GM18511 (cell line): ENCODE measurements at regions not wholly inside any gene's neighbourhood (a gene's known extent, or its start where the extent isn't known, plus 50 kb on each side); places are given as distances from the start of the nearest gene placed in this dataset.
"Not testable (repeated sequence)": the region's sequence is repeated elsewhere in the genome, so short reads cannot be mapped to it uniquely, and the experiment has no call there.

ENCODE experiments used
- ATAC-seq: cut with Tn5 transposase; IDR thresholded peaks from one replicate; pipeline ENCODE4 v1.9.1; 2021; ENCODE audit warnings: mild to moderate bottlenecking, moderate library complexity; ENCODE audit not compliant: unreplicated experiment

DNA sequence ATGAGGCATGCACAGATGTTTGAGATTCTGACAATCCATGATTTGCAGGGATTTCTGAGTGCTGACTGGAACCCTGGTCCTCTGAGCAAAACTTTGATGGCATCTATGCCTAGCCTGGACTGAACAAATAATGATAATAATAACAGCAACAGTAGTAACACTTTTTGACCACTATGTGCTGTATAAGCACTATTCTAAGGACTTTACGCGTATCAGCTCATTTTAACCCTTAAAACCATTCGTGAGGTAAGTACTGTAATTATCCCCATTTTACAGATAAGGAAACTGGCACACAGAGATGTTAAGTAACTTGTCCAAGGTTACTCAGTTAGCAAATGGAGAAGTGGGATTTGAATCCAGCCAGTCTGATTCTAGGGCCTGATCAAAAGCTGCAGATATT is 168.4 kb downstream of the C11orf91 start:
- no peak for ATAC-seq

DNA sequence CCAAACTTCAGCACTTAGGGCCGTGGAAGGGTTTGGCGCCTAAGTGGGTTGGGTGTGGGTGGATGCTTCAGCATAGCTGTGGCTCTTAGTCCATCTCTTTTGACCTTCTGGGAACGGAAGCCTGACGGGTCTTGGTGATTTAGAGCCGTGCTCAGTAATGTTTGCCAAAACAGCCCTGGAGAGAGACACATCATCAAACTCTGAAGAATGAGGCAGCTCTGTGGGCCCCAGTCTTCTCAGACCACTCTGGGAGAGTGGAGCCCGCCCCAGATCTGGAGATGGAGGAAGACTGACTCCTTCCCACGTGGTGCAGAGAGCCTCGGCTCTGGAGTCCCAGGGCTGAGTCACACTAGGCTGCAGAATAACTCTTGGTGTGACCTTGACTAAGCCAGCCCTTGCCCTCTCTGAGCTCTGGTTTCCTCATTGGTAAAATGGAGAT is 168.9 kb downstream of the C11orf91 start:
- no peak for ATAC-seq

DNA sequence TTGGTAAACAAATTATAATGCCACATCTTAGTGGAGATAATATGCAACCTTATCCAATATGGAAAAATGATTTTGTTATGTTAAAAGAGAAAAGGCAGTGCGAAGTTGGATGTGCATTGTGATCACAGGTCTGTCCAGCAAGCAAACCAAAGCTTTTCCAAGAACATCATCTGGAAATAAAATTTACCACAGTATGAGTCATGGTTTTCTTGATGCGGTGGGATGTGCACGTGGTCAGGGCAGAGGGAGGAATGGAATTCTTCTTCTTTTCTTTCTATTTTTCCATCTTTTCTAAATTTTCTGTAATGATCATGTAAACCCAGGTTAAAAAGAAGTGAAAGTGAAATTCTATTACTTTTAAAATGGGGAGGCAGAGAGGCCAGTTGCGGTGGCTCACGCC is 169.8 kb downstream of the C11orf91 start:
- ATAC-seq, result no peak

DNA sequence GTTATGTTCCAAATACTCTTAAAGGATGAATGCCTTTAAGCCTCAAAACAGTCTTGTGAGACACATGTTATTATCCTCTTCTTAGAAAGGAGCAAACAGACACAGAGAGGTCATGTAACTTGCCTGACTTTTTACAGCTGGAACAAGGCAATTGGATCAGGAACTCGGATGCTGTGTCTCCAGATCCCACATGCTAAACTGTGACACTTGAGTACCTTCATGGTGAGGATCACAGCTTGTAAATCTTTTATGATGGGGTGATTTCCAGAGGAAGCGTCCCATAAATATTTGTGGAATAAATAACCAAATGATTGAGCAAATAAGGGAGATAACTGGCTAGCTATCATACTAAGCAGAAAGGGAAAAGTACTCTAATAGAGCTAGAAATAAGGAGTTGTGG is 171.2 kb downstream of the C11orf91 start:
- ATAC-seq, result no peak

DNA sequence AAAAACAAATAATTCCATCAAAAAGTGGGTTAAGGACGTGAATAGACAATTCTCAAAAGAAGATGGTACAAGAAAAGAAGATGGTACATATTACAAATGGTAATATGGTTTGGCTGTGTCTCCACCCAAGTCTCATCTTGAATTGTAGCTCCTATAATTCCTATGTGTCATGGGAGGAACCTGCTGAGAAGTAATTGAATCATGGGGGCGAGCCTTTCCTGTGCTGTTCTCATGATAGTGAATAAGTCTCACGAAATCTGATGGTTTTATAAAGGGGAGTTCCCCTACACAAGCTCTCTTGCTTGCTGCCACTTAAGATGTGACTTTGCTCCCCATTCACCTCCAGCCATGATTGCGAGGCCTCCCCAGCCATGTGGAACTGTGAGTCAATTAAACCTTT is 172.9 kb downstream of the C11orf91 start:
- not testable (repeated sequence) for ATAC-seq

DNA sequence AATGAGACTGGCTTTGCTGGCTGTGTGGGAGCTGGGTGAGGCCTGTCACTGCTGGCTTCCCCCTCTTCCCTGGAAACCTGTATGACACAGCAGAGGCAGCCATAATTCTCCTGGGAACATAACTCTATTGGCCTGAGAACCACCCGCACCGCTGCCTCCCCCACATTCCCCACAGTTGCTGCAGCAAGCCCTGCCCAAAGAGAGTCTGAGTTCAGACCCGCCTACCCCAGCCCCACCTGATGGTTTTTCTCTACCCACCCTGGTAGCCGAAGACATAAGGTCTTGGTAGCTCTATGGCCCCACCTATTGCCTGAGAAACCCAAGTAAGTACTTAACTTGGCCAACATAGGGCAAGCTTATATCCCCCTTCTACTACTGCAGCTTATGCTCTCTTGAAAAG is 174.8 kb downstream of the C11orf91 start:
- no peak for ATAC-seq

DNA sequence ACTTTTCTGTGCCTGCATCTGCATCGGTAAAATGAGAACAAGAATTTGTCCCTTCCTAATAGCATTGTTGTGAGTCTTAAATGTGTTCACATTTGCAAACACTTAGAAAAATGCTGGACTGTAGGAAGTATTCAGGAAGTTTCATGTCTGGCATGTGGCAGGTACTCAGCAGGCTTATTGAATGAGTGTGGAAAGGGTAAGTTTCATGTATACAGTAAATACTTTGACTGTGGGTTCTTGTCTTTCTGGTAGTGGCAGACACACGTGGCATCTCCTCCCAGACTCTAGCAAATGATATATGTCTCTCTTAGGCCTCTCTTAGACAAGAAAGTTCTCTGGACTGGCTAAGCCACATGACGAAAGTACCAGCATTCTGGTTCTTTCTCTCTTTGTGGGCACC is 179.2 kb downstream of the C11orf91 start:
- no peak for ATAC-seq

DNA sequence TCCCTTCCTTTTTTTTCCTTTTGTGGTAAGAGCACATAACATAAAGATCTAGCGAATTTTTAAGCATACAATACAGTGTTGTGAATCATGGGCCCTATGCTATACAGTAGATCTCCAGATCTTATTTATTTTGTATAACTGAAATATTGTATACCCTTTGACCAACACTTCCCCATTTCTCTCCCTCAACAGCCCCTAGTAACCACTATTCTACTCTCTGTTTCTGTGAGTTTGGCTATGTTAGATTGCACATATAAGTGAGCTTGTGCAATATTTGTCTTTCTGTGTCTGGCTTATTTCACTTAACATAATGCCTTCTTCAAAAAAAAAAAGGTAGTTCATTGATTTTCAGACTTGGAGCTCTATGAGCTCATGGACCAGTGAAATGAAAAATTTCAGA is 180.5 kb downstream of the C11orf91 start:
- no peak for ATAC-seq

DNA sequence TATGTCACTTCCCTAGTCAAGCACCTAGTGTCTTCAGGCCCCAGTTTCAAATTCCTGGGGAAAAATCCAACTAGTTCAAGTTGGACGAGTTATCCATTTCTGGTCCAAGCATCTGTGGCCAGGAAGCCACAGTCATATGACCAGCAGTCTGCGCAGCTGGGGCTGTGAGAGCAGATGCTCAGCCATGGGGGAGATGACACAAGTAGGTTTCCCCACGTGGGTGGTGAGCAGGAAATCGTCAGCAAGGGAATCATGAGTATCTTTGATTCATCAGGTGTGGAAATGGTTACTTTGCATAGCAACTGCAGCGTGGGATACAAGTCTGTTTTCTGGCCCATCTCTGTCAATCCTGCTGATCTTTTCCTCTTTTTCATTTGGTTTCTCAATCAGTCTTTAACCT is 185.3 kb downstream of the C11orf91 start:
- no peak for ATAC-seq

DNA sequence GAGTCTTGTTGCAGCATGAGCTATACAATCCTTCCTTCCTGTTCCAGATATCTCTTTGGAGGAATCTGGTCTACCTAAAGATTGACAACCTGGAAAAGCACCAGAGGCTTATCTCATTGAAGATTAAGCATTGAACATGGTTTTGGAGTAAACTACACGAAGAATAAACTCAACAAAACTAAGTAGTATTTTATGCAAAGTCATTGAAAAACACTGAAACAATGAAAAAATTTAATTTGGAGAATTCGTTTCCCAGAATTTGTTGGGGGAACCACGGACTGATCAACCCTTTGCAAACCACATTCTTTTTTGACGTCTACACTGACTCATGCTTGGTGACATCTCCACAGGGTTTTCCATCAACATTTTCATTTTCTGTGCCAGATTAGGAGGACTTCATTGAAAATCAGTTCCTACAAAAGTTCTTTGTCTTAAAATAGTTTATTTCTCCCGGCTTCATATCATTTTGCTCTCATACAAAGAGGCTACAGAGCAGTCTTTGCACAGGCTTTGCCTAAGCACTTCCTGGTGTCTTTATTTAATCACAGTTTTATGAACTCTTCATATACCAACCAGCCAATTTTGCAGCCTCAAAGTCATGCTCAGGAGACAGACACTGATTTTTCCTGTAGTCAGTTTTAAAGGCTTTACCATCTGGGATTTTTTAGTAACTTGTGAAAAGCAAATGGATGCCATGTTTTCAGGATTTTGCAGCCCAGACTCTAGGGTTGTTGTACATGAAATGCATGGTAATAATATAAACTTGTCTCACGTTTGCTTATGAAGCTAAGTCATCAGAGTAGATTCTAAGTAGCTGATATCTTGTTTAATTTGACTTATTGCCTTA is 186.3 kb downstream of the C11orf91 start:
- no peak for ATAC-seq

DNA sequence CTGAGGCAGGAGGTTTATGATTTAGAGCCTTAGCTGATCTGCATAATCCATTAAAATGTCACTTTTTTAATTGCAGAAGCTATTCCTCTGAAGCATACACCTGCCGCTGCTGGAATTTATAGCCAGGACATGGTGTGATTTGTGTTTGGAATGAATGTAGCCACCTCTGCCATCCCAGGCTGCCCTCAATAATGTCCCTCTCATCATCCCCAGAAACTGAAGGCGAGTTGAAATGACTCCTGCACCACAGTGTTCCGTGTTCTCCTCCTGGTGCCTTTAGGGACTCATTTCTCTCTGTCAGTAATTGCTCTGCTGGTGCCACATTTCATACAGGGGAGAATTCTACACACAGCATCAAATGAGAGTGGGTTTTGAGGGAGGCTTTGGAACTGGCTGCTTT is 191.0 kb downstream of the C11orf91 start:
- no peak for ATAC-seq

DNA sequence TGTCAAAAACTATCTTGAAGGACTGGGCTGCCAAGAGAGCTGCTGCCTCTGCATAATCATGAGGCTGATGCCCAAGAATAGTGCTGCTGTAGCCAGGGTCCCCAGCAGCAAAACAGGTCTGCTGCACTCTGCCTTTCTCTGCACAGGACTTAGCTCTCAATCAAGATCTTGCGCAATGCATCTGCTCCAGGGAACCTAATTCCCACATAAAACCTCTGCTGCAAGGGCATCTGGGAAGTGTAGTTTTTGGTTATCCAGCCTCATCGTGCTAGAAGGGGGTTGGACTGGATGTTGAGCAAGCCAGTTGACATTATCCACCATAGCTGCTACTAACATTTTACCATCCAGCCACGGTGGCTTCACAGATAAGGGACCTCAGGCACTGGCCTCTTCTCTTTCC is 192.7 kb downstream of the C11orf91 start:
- ATAC-seq, result no peak

DNA sequence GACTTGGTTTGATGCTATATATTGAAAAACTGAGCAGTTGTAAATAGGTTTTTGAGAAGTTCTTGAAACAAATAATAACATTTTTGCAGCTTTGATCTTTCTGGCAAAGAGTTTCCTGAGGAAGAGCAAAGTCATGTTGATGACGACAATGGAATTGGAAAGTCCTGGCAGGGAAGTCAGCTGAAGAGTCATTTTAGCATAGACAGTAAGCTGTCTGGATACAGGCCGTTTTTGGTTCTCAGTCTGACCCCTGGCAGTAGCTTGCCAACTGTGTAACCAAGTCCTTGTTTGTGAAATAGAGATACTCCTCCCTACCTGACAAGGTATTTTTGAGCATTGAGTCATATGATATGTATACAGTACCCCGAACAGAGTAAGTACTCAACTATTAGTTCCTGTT is 193.3 kb downstream of the C11orf91 start:
- no peak for ATAC-seq

DNA sequence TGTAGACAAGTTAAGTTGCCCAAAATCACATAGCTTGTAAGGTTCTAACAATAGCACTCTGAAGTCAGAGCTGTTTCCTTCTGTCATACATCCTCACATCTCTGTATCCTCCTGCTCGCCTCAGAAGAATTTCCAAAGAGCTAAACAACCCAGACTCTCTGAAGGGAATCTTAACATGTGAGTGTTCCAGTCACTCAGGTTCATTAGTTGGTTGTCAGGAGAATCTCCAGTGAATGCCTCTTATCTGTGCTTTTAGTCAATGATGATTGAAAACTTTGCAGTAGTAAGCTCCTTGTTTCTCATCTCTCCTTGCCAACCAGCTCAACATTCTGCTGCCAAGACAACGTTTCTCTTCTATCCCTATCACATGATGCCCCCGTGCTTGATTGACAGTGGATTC is 195.5 kb downstream of the C11orf91 start:
- ATAC-seq, result no peak

DNA sequence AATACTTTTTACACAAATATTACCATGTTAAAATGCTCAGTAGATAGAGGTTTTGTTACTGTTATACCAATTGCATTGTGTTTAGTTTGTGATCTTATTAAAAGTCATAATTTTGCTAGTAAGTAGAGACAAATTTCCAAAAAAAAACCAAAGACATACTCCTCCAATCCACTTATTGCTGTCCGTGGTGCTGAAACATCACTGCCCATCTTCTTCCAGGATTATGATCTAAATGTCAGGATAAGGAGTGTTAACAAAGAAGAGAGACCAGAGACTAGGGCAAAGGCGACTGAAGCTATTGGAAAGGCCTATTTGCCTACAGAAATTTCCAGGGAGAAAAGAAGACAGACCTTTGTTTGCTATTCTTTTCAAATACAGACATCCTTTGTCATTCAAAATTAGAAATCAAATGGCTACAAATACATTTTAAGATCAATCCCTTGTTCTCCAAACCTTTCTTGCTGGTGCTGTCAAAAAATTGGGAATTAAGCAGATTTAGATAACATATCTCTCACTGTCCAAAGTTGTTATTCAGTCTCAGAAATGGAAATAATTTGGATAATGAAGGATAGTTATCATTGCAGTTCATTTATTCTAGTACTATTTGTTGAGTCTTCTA is 199.7 kb downstream of the C11orf91 start:
- ATAC-seq, result no peak

DNA sequence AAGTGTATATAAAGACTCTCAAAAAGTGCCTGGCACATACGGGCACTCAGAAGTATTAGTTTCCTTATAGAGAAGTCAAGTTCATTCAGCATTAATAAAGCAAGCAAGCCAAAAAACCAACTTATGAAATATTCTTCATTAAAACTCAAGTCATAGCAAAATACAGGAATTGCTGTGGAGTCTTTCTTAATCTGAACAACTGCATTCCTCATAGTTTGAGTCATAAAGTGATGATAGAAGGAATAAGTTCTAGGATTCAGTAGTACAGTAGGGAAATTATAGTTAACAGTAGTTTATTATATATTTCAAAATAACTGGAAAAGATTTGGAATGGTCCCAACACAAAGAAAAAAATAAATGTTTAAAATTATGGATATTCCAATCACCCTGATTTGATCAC is 200.3 kb downstream of the C11orf91 start:
- ATAC-seq, result no peak

DNA sequence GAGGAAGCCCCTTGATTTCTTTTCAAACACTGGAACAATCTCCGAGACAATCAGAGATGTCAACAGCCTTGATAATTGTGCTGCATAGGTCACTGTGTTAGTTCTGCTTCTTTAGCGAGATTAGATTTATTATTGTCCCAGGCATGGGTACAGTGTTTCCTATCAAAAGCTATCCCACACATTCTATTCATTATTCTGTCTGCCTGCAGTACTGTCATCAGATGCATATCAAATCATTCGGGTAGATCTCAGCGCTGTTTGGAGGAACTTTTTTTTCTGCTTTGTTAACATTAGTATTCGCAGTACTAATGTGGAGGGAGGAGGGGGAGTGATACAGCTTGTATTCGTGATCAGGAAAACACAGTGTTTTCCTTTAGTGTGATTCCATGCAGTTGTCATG is 208.0 kb downstream of the C11orf91 start:
- ATAC-seq, result no peak

DNA sequence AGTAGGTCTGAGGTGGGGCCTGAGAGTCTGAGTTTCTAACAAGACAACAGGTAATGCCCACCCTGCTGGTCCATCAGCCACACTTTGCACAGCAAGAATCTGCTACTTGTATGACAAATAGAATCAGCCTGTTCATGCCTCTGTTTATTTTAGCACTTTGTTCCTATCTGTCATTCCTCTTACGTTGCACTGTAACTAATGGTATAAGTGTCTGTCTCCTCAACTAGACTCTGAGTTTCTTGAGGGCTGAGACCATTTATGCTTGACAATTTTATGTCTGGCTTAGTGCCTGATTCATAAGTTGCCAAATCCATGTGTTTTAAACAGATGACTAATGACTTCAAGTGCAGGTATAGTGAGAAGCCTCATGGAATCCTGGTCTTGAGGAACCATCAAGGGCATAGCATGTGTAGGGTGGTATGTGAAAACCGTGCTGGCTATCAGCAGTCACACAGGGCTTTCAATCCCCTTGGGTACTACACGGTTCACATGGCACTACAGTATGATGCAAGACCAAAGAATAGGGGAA is 209.7 kb downstream of the C11orf91 start:
- ATAC-seq, result no peak

DNA sequence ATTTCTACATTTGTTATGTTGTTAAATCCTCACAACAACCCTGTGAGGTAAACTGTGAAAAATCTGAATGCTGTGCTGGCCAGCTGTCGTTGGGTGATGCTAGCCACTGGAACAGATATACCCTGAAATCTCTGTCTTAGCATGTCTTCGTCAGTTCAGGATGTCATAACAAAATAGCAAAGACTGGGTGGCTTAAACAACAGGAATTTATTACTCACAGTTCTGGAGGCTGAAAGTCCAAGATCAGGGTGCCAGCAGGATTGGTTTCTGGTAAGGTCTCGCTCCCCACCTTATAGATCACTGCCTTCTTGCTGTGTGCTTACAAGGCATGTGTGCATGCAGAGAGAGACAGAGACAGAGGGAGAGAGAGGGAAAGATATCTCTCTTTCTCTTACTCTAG is 211.7 kb downstream of the C11orf91 start:
- ATAC-seq, result no peak

DNA sequence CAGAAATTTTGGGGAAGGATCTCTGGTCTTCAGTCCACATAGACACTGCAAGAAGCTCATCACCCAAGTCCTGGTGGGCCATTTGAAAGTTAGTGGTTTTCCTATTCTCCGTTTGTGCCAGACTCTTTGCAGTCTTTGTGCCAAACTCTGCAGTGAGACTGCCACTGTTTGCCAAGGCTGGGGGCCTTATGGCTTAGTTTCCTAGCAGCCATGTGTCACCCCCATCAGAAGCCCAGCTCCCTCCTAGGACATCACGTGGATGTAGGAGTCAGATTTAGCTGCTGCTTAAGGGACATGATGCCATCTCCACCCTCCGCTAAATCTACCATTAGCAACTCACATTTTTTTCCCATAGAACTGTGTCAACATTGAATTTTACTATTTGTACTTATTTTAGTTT is 220.0 kb downstream of the C11orf91 start:
- no peak for ATAC-seq

DNA sequence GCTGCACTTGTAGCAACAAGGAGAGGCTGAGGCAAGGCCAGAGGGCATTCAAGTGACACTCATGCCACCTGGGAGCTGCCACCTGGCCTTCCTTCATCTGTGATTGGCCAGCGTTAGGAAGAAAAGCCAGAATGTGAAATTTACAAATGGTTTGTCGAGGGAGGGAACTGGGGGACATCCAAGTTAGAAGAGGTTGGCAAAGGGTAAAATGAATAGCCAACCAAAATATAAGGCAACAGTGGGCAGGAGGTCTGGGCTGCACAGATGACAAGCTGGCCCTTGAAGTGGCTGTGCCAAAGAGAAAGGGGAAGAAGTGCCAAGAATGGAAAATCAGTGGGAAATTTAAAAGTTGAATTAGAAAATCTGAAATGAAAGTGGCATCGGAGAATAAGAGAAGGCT is 221.4 kb downstream of the C11orf91 start:
- ATAC-seq, result no peak

DNA sequence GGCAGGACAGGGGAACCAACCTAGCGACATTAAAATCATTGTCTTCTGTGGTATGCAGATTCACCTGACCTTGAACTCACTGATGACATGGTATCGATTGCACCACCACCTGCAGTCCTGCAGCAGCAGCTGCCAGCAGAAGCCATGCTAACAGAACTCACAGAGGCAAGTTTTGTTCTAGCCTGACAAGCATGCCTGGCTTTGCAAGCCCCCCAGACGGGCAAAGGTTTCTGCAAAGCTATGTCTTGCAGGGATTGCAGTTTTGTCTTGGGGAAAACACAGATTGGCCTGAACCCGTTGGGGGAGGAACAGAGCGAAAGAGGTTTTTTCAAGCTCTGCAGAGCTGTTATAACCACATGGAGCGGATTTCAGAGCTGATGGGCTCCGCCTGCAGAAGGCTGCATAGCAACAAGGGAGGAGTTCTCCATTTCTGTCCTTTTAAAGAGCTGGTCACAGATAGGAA is 221.0 kb downstream of the HIPK3 start:
- peak; percentile 72 for ATAC-seq
